Endodermal cell (in vitro differentiated cells): ENCODE measurements at regions not wholly inside any gene's neighbourhood (a gene's known extent, or its start where the extent isn't known, plus 50 kb on each side); places are given as distances from the start of the nearest gene placed in this dataset.

Experiments
- DNase-seq: peaks from one replicate; pipeline ENCODE4 v3.0.0-alpha.2; 2017
- H3K27ac ChIP-seq: 2 replicates; pipeline ENCODE4 v1.5.1; 2013; ENCODE audit warnings: mild to moderate bottlenecking, low read depth, low read length, moderate library complexity
- H3K27me3 ChIP-seq: 2 replicates; pipeline ENCODE4 v1.6.1; 2013; ENCODE audit warnings: mild to moderate bottlenecking, low read length, moderate library complexity; ENCODE audit not compliant: insufficient read depth, control insufficient read depth, poor library complexity, severe bottlenecking
- H3K36me3 ChIP-seq: 2 replicates; pipeline ENCODE4 v1.7.0; 2013; ENCODE audit warnings: mild to moderate bottlenecking, low read length, moderate library complexity; ENCODE audit not compliant: control insufficient read depth, insufficient read depth
- H3K4me1 ChIP-seq: one replicate; pipeline ENCODE4 v1.7.0; 2013; ENCODE audit warnings: low read length; ENCODE audit not compliant: control insufficient read depth, insufficient read depth
- H3K4me3 ChIP-seq: 2 replicates; pipeline ENCODE4 v1.5.1; 2013; ENCODE audit warnings: mild to moderate bottlenecking, low read length, moderate library complexity
- H3K9ac ChIP-seq: 2 replicates; pipeline ENCODE4 v1.6.1; 2013; ENCODE audit warnings: mild to moderate bottlenecking, low read length, moderate library complexity; ENCODE audit not compliant: poor library complexity, severe bottlenecking; ENCODE audit errors: extremely low read depth
- H3K9me3 ChIP-seq: 2 replicates; pipeline ENCODE4 v1.6.1; 2013; ENCODE audit warnings: mild to moderate bottlenecking, low read length, moderate library complexity; ENCODE audit not compliant: control insufficient read depth
- H3K27ac Mint-ChIP-seq: 2 replicates; pipeline ENCODE4 v1.8.0; 2020; ENCODE audit warnings: mixed read lengths
- H3K27me3 Mint-ChIP-seq: 2 replicates; pipeline ENCODE4 v1.8.0; 2021; ENCODE audit warnings: mild to moderate bottlenecking, mixed read lengths; ENCODE audit not compliant: insufficient read depth
- H3K36me3 Mint-ChIP-seq: 2 replicates; pipeline ENCODE4 v1.8.0; 2020; ENCODE audit warnings: low read depth, mixed read lengths
- H3K4me1 Mint-ChIP-seq: 2 replicates; pipeline ENCODE4 v1.8.0; 2020; ENCODE audit warnings: mixed read lengths
- H3K4me3 Mint-ChIP-seq: 2 replicates; pipeline ENCODE4 v1.8.0; 2020; ENCODE audit warnings: mild to moderate bottlenecking, moderate library complexity, mixed read lengths
- H3K9me3 Mint-ChIP-seq: 2 replicates; pipeline ENCODE4 v1.8.0; 2020; ENCODE audit warnings: mild to moderate bottlenecking, mixed read lengths
- CTCF ChIP-seq: fragments of 200-600 bp; sonication (generic); conservative IDR thresholded peaks from 2 replicates; pipeline ENCODE4 v1.5.0; 2021; ENCODE audit warnings: antibody characterized with exemption, mild to moderate bottlenecking
- WGBS, 2 experiments: methylation state at CpG; one replicate each; pipeline versions ENCODE4 v1.1.5 to v1.1.7; 2013; ENCODE audit warnings: missing lambda C conversion rate in 2 of 2, mixed read lengths in 1 of 2; ENCODE audit not compliant: insufficient coverage in 1 of 2, insufficient read length in 1 of 2; 5-methylcytosine and 5-hydroxymethylcytosine counted together

DNA sequence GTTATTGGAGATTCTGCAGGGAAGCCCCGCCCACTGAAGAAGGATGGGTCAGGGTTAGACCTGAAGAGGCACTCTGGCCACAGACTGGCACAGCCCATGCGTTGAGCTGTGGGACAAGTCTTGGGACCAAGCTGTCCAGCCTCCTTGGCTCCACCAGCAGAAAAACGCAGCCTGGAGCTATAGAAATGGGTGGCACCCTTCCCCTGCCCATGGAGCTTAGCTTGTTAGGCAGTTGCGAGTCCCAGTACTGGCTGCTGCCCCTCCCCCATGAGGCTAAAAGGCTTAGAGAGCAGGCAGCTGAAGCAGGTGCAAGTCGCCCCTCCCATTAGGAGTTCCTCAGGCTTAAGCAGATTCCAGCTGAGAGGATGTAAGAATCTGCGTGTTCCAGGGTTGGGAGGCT is 1124.0 kb upstream of the TMEM132C start:
- Histone ChIP-seq H3K9ac (no peak overlapping the region), H3K9me3 (no peaks in the 10 kb centered on the region), H3K27ac (no peak overlapping the region), H3K27me3 (no peaks in the 10 kb centered on the region), H3K4me3 (no peak overlapping the region), H3K36me3 (no peaks in the 10 kb centered on the region), H3K4me1 (peaks cover 5% of the 10 kb centered on the region)
- TF ChIP-seq CTCF, result no peak
- peaks cover 12% of the 10 kb centered on the region for H3K4me1 Mint-ChIP-seq
- no peak overlapping the region for H3K27ac Mint-ChIP-seq
- DNase-seq, result peak; percentile 91
- 45 to 65% methylated on average over 5 to 6 of the region's 6 CpGs for WGBS, 2 experiments
- peaks cover 24% of the 10 kb centered on the region for H3K9me3 Mint-ChIP-seq
- no peaks in the 10 kb centered on the region for H3K36me3 Mint-ChIP-seq
- H3K4me3 Mint-ChIP-seq, result no peak overlapping the region
- H3K27me3 Mint-ChIP-seq, result peaks cover 8% of the 10 kb centered on the region

GRCh38 chr12:127144770-127145169 is 1122.2 kb upstream of the TMEM132C start:
- Histone ChIP-seq H3K27me3 (no peaks in the 10 kb centered on the region), H3K4me3 (no peak overlapping the region), H3K9ac (no peak overlapping the region), H3K27ac (no peak overlapping the region), H3K36me3 (no peaks in the 10 kb centered on the region), H3K9me3 (peaks cover 5% of the 10 kb centered on the region), H3K4me1 (peaks cover 5% of the 10 kb centered on the region)
- H3K4me1 Mint-ChIP-seq, result peaks cover 13% of the 10 kb centered on the region
- no peak overlapping the region for H3K4me3 Mint-ChIP-seq
- H3K36me3 Mint-ChIP-seq, result no peaks in the 10 kb centered on the region
- 91 to 92% methylated on average over 3 to 5 of the region's 5 CpGs for WGBS, 2 experiments
- peaks cover 3% of the 10 kb centered on the region for H3K27me3 Mint-ChIP-seq
- DNase-seq, result no peak
- no peak overlapping the region for H3K27ac Mint-ChIP-seq
- peaks cover 20% of the 10 kb centered on the region for H3K9me3 Mint-ChIP-seq
- no peak for TF ChIP-seq CTCF

GRCh38 chr12:127145241-127145928 is 1121.6 kb upstream of the TMEM132C start:
- no peak overlapping the region for H3K4me3 ChIP-seq

More at GRCh38 chr12:127145241-127145928, 1121.6 kb upstream of the TMEM132C start:
- Mint-ChIP-seq H3K9me3 (peaks cover 20% of the 10 kb centered on the region), H3K4me3 (peak overlapping the region; percentile 62), H3K36me3 (no peaks in the 10 kb centered on the region), H3K4me1 (peaks cover 18% of the 10 kb centered on the region), H3K27me3 (peaks cover 3% of the 10 kb centered on the region), H3K27ac (no peak overlapping the region)
- H3K4me1 ChIP-seq, result peaks cover 5% of the 10 kb centered on the region
- no peak overlapping the region for H3K27ac ChIP-seq
- H3K9ac ChIP-seq, result no peak overlapping the region
- WGBS, 2 experiments, result 95 to 100% methylated on average over 3 to 5 of the region's 6 CpGs
- TF ChIP-seq CTCF, result no peak
- no peaks in the 10 kb centered on the region for H3K36me3 ChIP-seq
- H3K27me3 ChIP-seq, result no peaks in the 10 kb centered on the region
- H3K9me3 ChIP-seq, result peaks cover 5% of the 10 kb centered on the region
- no peak for DNase-seq
